SK-N-SH (cell line): ENCODE measurements at regions not wholly inside any gene's neighbourhood (a gene's known extent, or its start where the extent isn't known, plus 50 kb on each side); places are given as distances from the start of the nearest gene placed in this dataset.

Experiments
- CTCF ChIA-PET: fragments of 300-600, 350-600 bp; formaldehyde crosslinking; extraction: SDS; loops from one replicate; lab custom pipeline; 2021; lab: Yijun Ruan, JAX
- POLR2A ChIA-PET: fragments of 350-600 bp; sonication (Branson Sonifier 250); formaldehyde crosslinking; extraction: SDS; loops from one replicate; lab custom pipeline; 2020; ENCODE audit warnings: antibody characterized with exemption, inconsistent platforms; lab: Yijun Ruan, JAX
- DNase-seq: peaks from one replicate; pipeline ENCODE4 v3.0.0; 2012
- H2AFZ ChIP-seq: fragments of 200-600 bp; sonication (generic); 2 replicates; pipeline ENCODE4 v1.8.1; 2016; ENCODE audit warnings: antibody characterized with exemption, mild to moderate bottlenecking, low read depth
- H3F3A ChIP-seq: fragments of 200-600 bp; sonication (generic); replicated peaks from 2 replicates; pipeline ENCODE3; 2016; ENCODE audit warnings: antibody characterized with exemption, mild to moderate bottlenecking; ENCODE audit not compliant: insufficient read depth
- H3K27ac ChIP-seq, 2 experiments: fragments of 200-500 bp in 1 of 2; fragments of 200-600 bp in 1 of 2; sonication (Bioruptor generic) in 1 of 2; sonication (generic), shearing (Covaris generic) in 1 of 2; 2 replicates each; pipeline versions ENCODE4 v1.5.1 to v1.6.1; 2014 to 2016; ENCODE audit warnings: low read depth in 2 of 2, inconsistent platforms in 1 of 2, low read length in 1 of 2, mild to moderate bottlenecking in 1 of 2, mixed read lengths in 1 of 2
- H3K27me3 ChIP-seq: fragments of 200-600 bp; sonication (generic), shearing (Covaris generic); 2 replicates; pipeline ENCODE4 v1.6.1; 2016; ENCODE audit warnings: mixed run types; ENCODE audit not compliant: insufficient read depth
- H3K36me3 ChIP-seq, 2 experiments: fragments of 200-500 bp in 1 of 2; fragments of 200-600 bp in 1 of 2; sonication (Bioruptor generic) in 1 of 2; sonication (generic) in 1 of 2; replicated peaks in 1 of 2; 2 replicates each; pipeline versions ENCODE3 to v1.5.1; 2014 to 2016; ENCODE audit warnings: low read length in 1 of 2, mild to moderate bottlenecking in 1 of 2; ENCODE audit not compliant: insufficient read depth in 2 of 2, control insufficient read depth in 1 of 2
- H3K4me1 ChIP-seq, 2 experiments: fragments of 200-500 bp in 1 of 2; fragments of 200-600 bp in 1 of 2; sonication (Bioruptor generic) in 1 of 2; sonication (generic), shearing (Covaris generic) in 1 of 2; 2 replicates each; pipeline versions ENCODE4 v1.5.1 to v1.6.1; 2014 to 2016; ENCODE audit warnings: low read depth in 1 of 2, low read length in 1 of 2, mixed run types in 1 of 2; ENCODE audit not compliant: insufficient read depth in 2 of 2, control insufficient read depth in 1 of 2
- H3K4me2 ChIP-seq: fragments of 200-600 bp; sonication (generic), shearing (Covaris generic); 2 replicates; pipeline ENCODE4 v1.6.1; 2017; ENCODE audit warnings: mixed run types
- H3K4me3 ChIP-seq, 2 experiments: fragments of 200-500 bp in 1 of 2; fragments of 200-600 bp in 1 of 2; sonication (Bioruptor generic) in 1 of 2; sonication (generic), shearing (Covaris generic) in 1 of 2; 2 replicates each; pipeline versions ENCODE4 v1.5.1 to v1.8.1; 2014 to 2016; ENCODE audit warnings: low read depth in 2 of 2, inconsistent platforms in 1 of 2, low read length in 1 of 2, mild to moderate bottlenecking in 1 of 2, mixed read lengths in 1 of 2, moderate library complexity in 1 of 2
- H3K79me2 ChIP-seq: fragments of 200-600 bp; sonication (generic); 2 replicates; pipeline ENCODE4 v1.8.1; 2017; ENCODE audit warnings: mild to moderate bottlenecking; ENCODE audit not compliant: insufficient read depth
- H3K9ac ChIP-seq: fragments of 200-600 bp; sonication (generic); 2 replicates; pipeline ENCODE4 v1.6.1; 2017; ENCODE audit warnings: mixed run types
- H3K9me2 ChIP-seq: fragments of 200-600 bp; sonication (generic); 2 replicates; pipeline ENCODE4 v1.6.1; 2017; ENCODE audit warnings: mixed run types
- H3K9me3 ChIP-seq: fragments of 200-600 bp; sonication (generic); 2 replicates; pipeline ENCODE4 v1.6.1; 2017; ENCODE audit warnings: mixed run types, mild to moderate bottlenecking, moderate library complexity
- H4K20me1 ChIP-seq: fragments of 200-600 bp; sonication (generic); 2 replicates; pipeline ENCODE4 v1.6.1; 2017; ENCODE audit warnings: mild to moderate bottlenecking, mixed run types; ENCODE audit not compliant: insufficient read depth
- CHD2 ChIP-seq: fragments of 150-350 bp; IDR thresholded peaks from 2 replicates; pipeline ENCODE4 v1.6.1; 2018; ENCODE audit warnings: low read length; ENCODE audit not compliant: partially characterized antibody
- EZH2phosphoT487 ChIP-seq: fragments of 200-600 bp; sonication (generic); IDR thresholded peaks from 2 replicates; pipeline ENCODE4 v1.6.1; 2017; ENCODE audit warnings: low read depth, mixed run types, mild to moderate bottlenecking, antibody characterized with exemption, moderate library complexity, borderline replicate concordance
- FOSL2 ChIP-seq: IDR thresholded peaks from 2 replicates; pipeline ENCODE4 v1.4.0; 2012; ENCODE audit warnings: low read depth, mild to moderate bottlenecking, moderate library complexity, borderline replicate concordance
- FOXM1 ChIP-seq: IDR thresholded peaks from 2 replicates; pipeline ENCODE4 v1.4.0; 2012; ENCODE audit warnings: low read depth, mild to moderate bottlenecking
- GABPA ChIP-seq: IDR thresholded peaks from 2 replicates; pipeline ENCODE4 v1.4.0; 2012; ENCODE audit warnings: low read depth, mild to moderate bottlenecking
- GATA2 ChIP-seq: sonication (generic); formaldehyde crosslinking; IDR thresholded peaks from 2 replicates; pipeline ENCODE4 v1.5.0; 2020; ENCODE audit warnings: mild to moderate bottlenecking, missing genetic modification reagents
- IRF3 ChIP-seq: fragments of 150-350 bp; IDR thresholded peaks from 2 replicates; pipeline ENCODE4 v1.6.1; 2016; ENCODE audit warnings: mild to moderate bottlenecking, low read depth, low read length
- JUND ChIP-seq: IDR thresholded peaks from 2 replicates; pipeline ENCODE4 v1.4.0; 2012
- MAX ChIP-seq: IDR thresholded peaks from 2 replicates; pipeline ENCODE4 v1.4.0; 2012; ENCODE audit warnings: low read depth
- MXI1 ChIP-seq: IDR thresholded peaks from 2 replicates; pipeline ENCODE4 v1.6.1; 2012; ENCODE audit warnings: mild to moderate bottlenecking, low read depth, low read length, improper control_type of control experiment
- NFIC ChIP-seq: IDR thresholded peaks from 2 replicates; pipeline ENCODE4 v1.4.0; 2012; ENCODE audit warnings: borderline replicate concordance
- POLR2AphosphoS5 ChIP-seq: IDR thresholded peaks from 2 replicates; pipeline ENCODE4 v1.6.1; 2012; ENCODE audit warnings: low read depth, low read length
- RAD21 ChIP-seq: IDR thresholded peaks from 2 replicates; pipeline ENCODE4 v1.6.1; 2012; ENCODE audit warnings: mild to moderate bottlenecking, low read length
- RFX5 ChIP-seq: IDR thresholded peaks from 2 replicates; pipeline ENCODE4 v1.6.1; 2012; ENCODE audit warnings: mild to moderate bottlenecking, improper control_type of control experiment, low read length
- RXRA ChIP-seq: IDR thresholded peaks from 2 replicates; pipeline ENCODE4 v1.4.0; 2012; ENCODE audit warnings: low read depth, mild to moderate bottlenecking, borderline replicate concordance
- TCF12 ChIP-seq: IDR thresholded peaks from 2 replicates; pipeline ENCODE4 v1.4.0; 2012
- TEAD4 ChIP-seq: IDR thresholded peaks from 2 replicates; pipeline ENCODE4 v1.4.0; 2012; ENCODE audit warnings: mild to moderate bottlenecking, borderline replicate concordance; ENCODE audit not compliant: insufficient read depth
- USF1 ChIP-seq: IDR thresholded peaks from 2 replicates; pipeline ENCODE4 v1.4.0; 2012; ENCODE audit warnings: low read depth, borderline replicate concordance
- USF2 ChIP-seq: fragments of 150-350 bp; IDR thresholded peaks from 2 replicates; pipeline ENCODE4 v1.6.1; 2017; ENCODE audit warnings: antibody characterized with exemption, low read length, low read depth, borderline replicate concordance
- YY1 ChIP-seq: IDR thresholded peaks from 2 replicates; pipeline ENCODE4 v1.4.0; 2012; ENCODE audit warnings: low read depth, mild to moderate bottlenecking
- WGBS: methylation state at CpG from one replicate; pipeline ENCODE4 v1.1.6; 2017; ENCODE audit warnings: low lambda C conversion rate; 5-methylcytosine and 5-hydroxymethylcytosine counted together

GRCh38 chr12:67046062-67046461 lies 223.1 kb upstream of the CAND1 start:
- no peaks in the 10 kb centered on the region for H4K20me1 ChIP-seq
- H3K36me3 ChIP-seq, result no peaks in the 10 kb centered on the region
- no peak for DNase-seq
- H3K9me2 ChIP-seq, result no peaks in the 10 kb centered on the region
- no peak overlapping the region for H3K4me3 ChIP-seq
- no peak for TF ChIP-seq CHD2
- no peak for TF ChIP-seq GATA2 (CRISPR knock-in tag)
- no peak for TF ChIP-seq MAX
- TF ChIP-seq USF2, result no peak
- no peak for TF ChIP-seq RFX5
- no peak for TF ChIP-seq FOXM1
- TF ChIP-seq GABPA, result no peak
- TF ChIP-seq USF1, result no peak
- no peak for TF ChIP-seq FOSL2
- no peak for TF ChIP-seq JUND
- TF ChIP-seq TCF12, result no peak
- TF ChIP-seq YY1, result no peak
- no peak for TF ChIP-seq RAD21
- TF ChIP-seq IRF3, result no peak
- TF ChIP-seq MXI1, result no peak
- no peak for TF ChIP-seq TEAD4
- TF ChIP-seq POLR2AphosphoS5, result no peak
- no peak overlapping the region for H2AFZ ChIP-seq
- no peaks in the 10 kb centered on the region for H3K9me3 ChIP-seq
- H3K4me2 ChIP-seq, result no peak overlapping the region
- H3K27ac ChIP-seq, result no peak overlapping the region
- POLR2A ChIA-PET, result no interaction called here
- no peak overlapping the region for H3K9ac ChIP-seq
- H3K4me1 ChIP-seq, result no peaks in the 10 kb centered on the region
- no peaks in the 10 kb centered on the region for H3K79me2 ChIP-seq
- CTCF ChIA-PET, result no interaction called here
- no peaks in the 10 kb centered on the region for H3F3A ChIP-seq
- no peaks in the 10 kb centered on the region for H3K27me3 ChIP-seq
- WGBS, result 17% methylated on average over 4 of the region's 4 CpGs

GRCh38 chr12:67047634-67048033 lies 221.5 kb upstream of the CAND1 start:
- no peak overlapping the region for H3K27ac ChIP-seq
- CTCF ChIA-PET, result no interaction called here
- H3K4me1 ChIP-seq, result no peaks in the 10 kb centered on the region
- H3F3A ChIP-seq, result no peaks in the 10 kb centered on the region
- no peak overlapping the region for H3K9ac ChIP-seq
- WGBS, result 28% methylated on average over 2 of the region's 2 CpGs
- POLR2A ChIA-PET, result no interaction called here
- no peaks in the 10 kb centered on the region for H3K36me3 ChIP-seq
- H3K9me2 ChIP-seq, result no peaks in the 10 kb centered on the region
- no peak overlapping the region for H3K4me3 ChIP-seq
- no peak for DNase-seq
- TF ChIP-seq YY1 (no peak), USF1 (no peak), USF2 (no peak), CHD2 (no peak), TEAD4 (no peak), RXRA (no peak), NFIC (no peak), MXI1 (no peak), EZH2phosphoT487 (no peak)
- TF ChIP-seq, all 33 proteins: peak for 0
- no peaks in the 10 kb centered on the region for H3K79me2 ChIP-seq
- H3K27me3 ChIP-seq, result no peaks in the 10 kb centered on the region
- no peaks in the 10 kb centered on the region for H4K20me1 ChIP-seq
- no peak overlapping the region for H2AFZ ChIP-seq
- no peak overlapping the region for H3K4me2 ChIP-seq
- no peaks in the 10 kb centered on the region for H3K9me3 ChIP-seq
